ENCODE measurements at regions not wholly inside any gene's neighbourhood (a gene's known extent, or its start where the extent isn't known, plus 50 kb on each side); places are given as distances from the start of the nearest gene placed in this dataset.

GRCh38 chr4:158020176-158020575, 152.6 kb downstream of the GASK1B start:
- H3K27ac ChIP-seq (ENCODE audit: low read depth, low read length): no peak overlapping the region
- Mint-ChIP-seq H3K27ac (no peak overlapping the region), H3K9me3 (peaks cover 0 to 4% (median 0%) of the 10 kb centered on the region in 8 donors), H3K4me3 (no peak overlapping the region), H3K36me3 (no peaks in the 10 kb centered on the region), H3K27me3 (no peaks in the 10 kb centered on the region), H3K4me1 (no peaks in the 10 kb centered on the region)
- no peak overlapping the region for H3K4me3 ChIP-seq (ENCODE audit: low read length in 2 of 2)
- intact Hi-C loops (cut with micrococcal nuclease): no loop called here
- CTCF ChIA-PET (ENCODE audit: partially characterized antibody): no interaction called here
- DNase-seq: no peak
- H3K27me3 ChIP-seq (ENCODE audit: insufficient read depth, low read length): no peaks in the 10 kb centered on the region
- no peaks in the 10 kb centered on the region for H3K36me3 ChIP-seq (ENCODE audit: insufficient read depth, low read length)
- H3K9me3 ChIP-seq (ENCODE audit: control insufficient read depth in 1 of 2, low read length in 2 of 2): no peaks in the 10 kb centered on the region
- no peaks in the 10 kb centered on the region for H3K4me1 ChIP-seq (ENCODE audit: insufficient read depth, low read length)
- POLR2A ChIA-PET (ENCODE audit: partially characterized antibody): no interaction called here

- DNase-seq: no peak
Observed at GRCh38 chr4:158018831-158019230, 154.0 kb downstream of the GASK1B start.

DNA sequence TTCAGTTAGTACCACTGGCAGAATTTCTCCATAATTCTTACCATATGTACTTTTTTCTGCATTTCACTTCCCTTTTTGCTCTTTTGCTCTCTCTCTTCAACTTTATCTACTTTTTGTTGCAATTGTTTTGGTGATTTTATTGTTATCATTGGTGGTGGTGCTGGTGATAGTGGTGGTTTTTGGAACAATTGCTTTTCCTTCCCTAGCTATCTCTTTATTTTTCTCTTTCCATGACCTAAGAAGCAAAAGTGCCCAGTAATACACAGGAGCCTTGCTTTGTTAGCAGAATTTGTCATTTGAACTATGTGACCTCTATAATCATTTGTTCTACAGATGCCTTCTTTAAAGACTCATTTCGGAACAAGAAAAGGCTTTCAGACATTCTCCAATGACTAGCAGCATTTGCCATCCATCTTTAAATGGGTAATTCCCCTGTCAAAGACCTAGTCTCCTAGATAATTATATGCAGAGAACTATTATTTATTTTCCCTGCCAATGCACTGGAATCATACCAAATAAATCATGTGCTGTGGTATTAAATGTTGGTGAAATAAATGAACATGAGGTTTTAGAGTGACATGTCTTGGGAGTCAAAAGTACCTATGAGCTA, 154.5 kb downstream of the GASK1B start:
- Histone ChIP-seq H3K9me3 (ENCODE audit: control insufficient read depth in 1 of 2, low read length in 2 of 2) (no peaks in the 10 kb centered on the region), H3K4me1 (ENCODE audit: insufficient read depth, low read length) (no peaks in the 10 kb centered on the region), H3K27me3 (ENCODE audit: insufficient read depth, low read length) (no peaks in the 10 kb centered on the region), H3K4me3 (ENCODE audit: low read length in 2 of 2) (no peak overlapping the region), H3K27ac (ENCODE audit: low read depth, low read length) (no peak overlapping the region), H3K36me3 (ENCODE audit: insufficient read depth, low read length) (no peaks in the 10 kb centered on the region)
- POLR2A ChIA-PET (ENCODE audit: partially characterized antibody): interaction anchor here (0.8 kb wide), 1 partner anchor 22 kb away, joined by 3 read pairs; no protein-coding TSS in a partner anchor
- Mint-ChIP-seq H3K27ac (no peak overlapping the region), H3K4me3 (no peak overlapping the region), H3K36me3 (no peaks in the 10 kb centered on the region), H3K9me3 (peaks cover 0 to 2% (median 0%) of the 10 kb centered on the region in 8 donors), H3K27me3 (no peaks in the 10 kb centered on the region), H3K4me1 (no peaks in the 10 kb centered on the region)
- CTCF ChIA-PET (ENCODE audit: partially characterized antibody): no interaction called here
- intact Hi-C loops (cut with micrococcal nuclease): no loop called here
- DNase-seq: no peak

More at GRCh38 chr4:158018831-158019230, 154.0 kb downstream of the GASK1B start:
- intact Hi-C loops (cut with micrococcal nuclease): no loop called here
- ChIA-PET POLR2A (ENCODE audit: partially characterized antibody) (interaction anchor here (0.8 kb wide), 1 partner anchor 23 kb away, joined by 3 read pairs; no protein-coding TSS in a partner anchor), CTCF (ENCODE audit: partially characterized antibody) (no interaction called here)
- Mint-ChIP-seq H3K27ac (no peak overlapping the region), H3K4me3 (no peak overlapping the region), H3K9me3 (peaks cover 0 to 2% (median 0%) of the 10 kb centered on the region in 8 donors), H3K27me3 (no peaks in the 10 kb centered on the region), H3K4me1 (no peaks in the 10 kb centered on the region), H3K36me3 (no peaks in the 10 kb centered on the region)
- Histone ChIP-seq H3K36me3 (ENCODE audit: insufficient read depth, low read length) (no peaks in the 10 kb centered on the region), H3K27ac (ENCODE audit: low read depth, low read length) (no peak overlapping the region), H3K9me3 (ENCODE audit: control insufficient read depth in 1 of 2, low read length in 2 of 2) (no peaks in the 10 kb centered on the region), H3K4me1 (ENCODE audit: insufficient read depth, low read length) (no peaks in the 10 kb centered on the region), H3K27me3 (ENCODE audit: insufficient read depth, low read length) (no peaks in the 10 kb centered on the region), H3K4me3 (ENCODE audit: low read length in 2 of 2) (no peak overlapping the region)

DNA sequence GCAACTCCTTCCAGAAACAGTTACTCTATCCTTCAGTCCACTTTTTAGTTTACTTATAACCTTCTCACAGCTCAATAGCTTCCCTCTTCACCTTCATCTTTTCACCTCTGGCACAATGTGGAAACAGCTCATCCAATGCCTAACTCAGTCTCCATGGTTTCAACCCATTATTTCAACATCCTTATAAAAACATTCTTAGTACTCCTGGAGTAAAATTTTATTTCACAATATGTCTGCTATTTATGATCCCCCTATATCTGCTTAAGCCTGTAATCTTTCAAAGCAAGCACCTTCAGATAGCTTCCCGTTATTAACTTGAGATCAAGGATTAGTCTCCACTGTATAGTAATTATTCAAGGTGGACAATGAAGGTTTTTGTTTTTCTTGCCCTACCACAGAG, 156.3 kb downstream of the GASK1B start:
- DNase-seq: no peak
- Mint-ChIP-seq H3K36me3 (no peaks in the 10 kb centered on the region), H3K27me3 (no peaks in the 10 kb centered on the region), H3K4me1 (no peaks in the 10 kb centered on the region), H3K4me3 (no peak overlapping the region), H3K27ac (no peak overlapping the region), H3K9me3 (peaks cover 0 to 2% (median 0%) of the 10 kb centered on the region in 8 donors)
- POLR2A ChIA-PET (ENCODE audit: partially characterized antibody): no interaction called here
- H3K4me1 ChIP-seq (ENCODE audit: insufficient read depth, low read length): no peaks in the 10 kb centered on the region
- no peaks in the 10 kb centered on the region for H3K9me3 ChIP-seq (ENCODE audit: control insufficient read depth in 1 of 2, low read length in 2 of 2)
- intact Hi-C loops (cut with micrococcal nuclease): no loop called here
- no peaks in the 10 kb centered on the region for H3K27me3 ChIP-seq (ENCODE audit: insufficient read depth, low read length)
- CTCF ChIA-PET (ENCODE audit: partially characterized antibody): no interaction called here
- no peak overlapping the region for H3K27ac ChIP-seq (ENCODE audit: low read depth, low read length)
- H3K36me3 ChIP-seq (ENCODE audit: insufficient read depth, low read length): no peaks in the 10 kb centered on the region
- H3K4me3 ChIP-seq (ENCODE audit: low read length in 2 of 2): no peak overlapping the region

DNA sequence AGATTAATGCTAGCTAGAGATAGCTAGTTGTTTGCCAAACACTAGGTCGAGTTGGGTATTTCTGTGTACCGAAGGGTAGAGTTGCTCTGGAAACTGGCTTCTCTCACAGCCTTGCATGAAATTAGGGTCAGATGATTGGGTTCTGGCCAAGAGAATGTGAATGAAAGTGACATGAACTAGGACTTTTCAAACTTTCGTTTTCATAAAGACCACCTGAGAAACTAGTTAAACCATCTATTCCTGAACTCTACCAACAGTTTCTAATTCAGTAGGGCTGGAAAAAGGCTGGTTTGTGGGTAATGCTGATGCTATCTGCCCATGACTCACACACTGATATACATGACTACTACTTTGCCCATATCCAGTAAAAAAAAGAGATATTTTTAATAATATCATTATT, 157.6 kb downstream of the GASK1B start:
- no peak overlapping the region for H3K4me3 ChIP-seq (ENCODE audit: low read length in 2 of 2)
- H3K4me1 Mint-ChIP-seq: no peaks in the 10 kb centered on the region
- intact Hi-C loops (cut with micrococcal nuclease): no loop called here
- no peaks in the 10 kb centered on the region for H3K27me3 ChIP-seq (ENCODE audit: insufficient read depth, low read length)
- no peak overlapping the region for H3K27ac ChIP-seq (ENCODE audit: low read depth, low read length)
- H3K36me3 ChIP-seq (ENCODE audit: insufficient read depth, low read length): no peaks in the 10 kb centered on the region
- no peak overlapping the region for H3K4me3 Mint-ChIP-seq
- ChIA-PET POLR2A (ENCODE audit: partially characterized antibody) (no interaction called here), CTCF (ENCODE audit: partially characterized antibody) (no interaction called here)
- H3K9me3 ChIP-seq (ENCODE audit: control insufficient read depth in 1 of 2, low read length in 2 of 2): no peaks in the 10 kb centered on the region
- H3K9me3 Mint-ChIP-seq: no peaks in the 10 kb centered on the region
- H3K27me3 Mint-ChIP-seq: no peaks in the 10 kb centered on the region
- no peaks in the 10 kb centered on the region for H3K4me1 ChIP-seq (ENCODE audit: insufficient read depth, low read length)
- no peak overlapping the region for H3K27ac Mint-ChIP-seq
- no peaks in the 10 kb centered on the region for H3K36me3 Mint-ChIP-seq
- DNase-seq: no peak

DNA sequence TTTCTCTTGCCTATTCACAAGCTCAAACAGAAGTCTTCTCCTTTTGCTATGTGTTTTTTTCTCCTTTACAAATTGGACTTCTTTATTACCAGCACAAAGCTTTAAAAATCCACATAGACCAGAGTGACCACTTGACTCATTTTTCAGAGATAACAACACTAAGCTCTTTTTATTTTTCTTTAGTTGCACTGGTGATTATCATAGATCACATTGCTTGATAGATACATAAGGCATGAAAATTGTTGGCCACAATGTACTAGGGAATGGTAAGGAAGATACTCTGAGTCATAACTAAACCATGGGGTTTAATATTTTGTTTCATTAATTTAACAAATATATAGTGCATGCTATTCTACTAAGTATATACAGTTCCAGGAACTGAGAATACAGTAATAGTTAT, 159.0 kb downstream of the GASK1B start:
- H3K9me3 ChIP-seq (ENCODE audit: control insufficient read depth in 1 of 2, low read length in 2 of 2): no peaks in the 10 kb centered on the region
- H3K27me3 ChIP-seq (ENCODE audit: insufficient read depth, low read length): no peaks in the 10 kb centered on the region
- DNase-seq: no peak
- no peaks in the 10 kb centered on the region for H3K4me1 ChIP-seq (ENCODE audit: insufficient read depth, low read length)
- Mint-ChIP-seq H3K9me3 (no peaks in the 10 kb centered on the region), H3K4me1 (no peaks in the 10 kb centered on the region), H3K27me3 (no peaks in the 10 kb centered on the region), H3K27ac (no peak overlapping the region), H3K4me3 (no peak overlapping the region), H3K36me3 (no peaks in the 10 kb centered on the region)
- CTCF ChIA-PET (ENCODE audit: partially characterized antibody): no interaction called here
- intact Hi-C loops (cut with micrococcal nuclease): no loop called here
- no peak overlapping the region for H3K27ac ChIP-seq (ENCODE audit: low read depth, low read length)
- no peak overlapping the region for H3K4me3 ChIP-seq (ENCODE audit: low read length in 2 of 2)
- POLR2A ChIA-PET (ENCODE audit: partially characterized antibody): no interaction called here
- no peaks in the 10 kb centered on the region for H3K36me3 ChIP-seq (ENCODE audit: insufficient read depth, low read length)

- no peak for DNase-seq
- Histone ChIP-seq H3K27ac (ENCODE audit: low read depth, low read length) (no peak overlapping the region), H3K27me3 (ENCODE audit: insufficient read depth, low read length) (no peaks in the 10 kb centered on the region), H3K36me3 (ENCODE audit: insufficient read depth, low read length) (no peaks in the 10 kb centered on the region), H3K9me3 (ENCODE audit: control insufficient read depth in 1 of 2, low read length in 2 of 2) (no peaks in the 10 kb centered on the region), H3K4me3 (ENCODE audit: low read length in 2 of 2) (no peak overlapping the region), H3K4me1 (ENCODE audit: insufficient read depth, low read length) (no peaks in the 10 kb centered on the region)
- H3K27me3 Mint-ChIP-seq: no peaks in the 10 kb centered on the region
- no peak overlapping the region for H3K27ac Mint-ChIP-seq
- no peaks in the 10 kb centered on the region for H3K36me3 Mint-ChIP-seq
- no peak overlapping the region for H3K4me3 Mint-ChIP-seq
- H3K4me1 Mint-ChIP-seq: no peaks in the 10 kb centered on the region
- POLR2A ChIA-PET (ENCODE audit: partially characterized antibody): no interaction called here
- H3K9me3 Mint-ChIP-seq: no peaks in the 10 kb centered on the region
- intact Hi-C loops (cut with micrococcal nuclease): no loop called here
- CTCF ChIA-PET (ENCODE audit: partially characterized antibody): interaction anchor here (1.6 kb wide), 1 partner anchor 20 kb away, joined by 3 read pairs; no protein-coding TSS in a partner anchor
Observed at GRCh38 chr4:158010361-158010760, 162.5 kb downstream of the GASK1B start.
